ENCODE measurements at regions not wholly inside any gene's neighbourhood (a gene's known extent, or its start where the extent isn't known, plus 50 kb on each side); places are given as distances from the start of the nearest gene placed in this dataset.

DNA sequence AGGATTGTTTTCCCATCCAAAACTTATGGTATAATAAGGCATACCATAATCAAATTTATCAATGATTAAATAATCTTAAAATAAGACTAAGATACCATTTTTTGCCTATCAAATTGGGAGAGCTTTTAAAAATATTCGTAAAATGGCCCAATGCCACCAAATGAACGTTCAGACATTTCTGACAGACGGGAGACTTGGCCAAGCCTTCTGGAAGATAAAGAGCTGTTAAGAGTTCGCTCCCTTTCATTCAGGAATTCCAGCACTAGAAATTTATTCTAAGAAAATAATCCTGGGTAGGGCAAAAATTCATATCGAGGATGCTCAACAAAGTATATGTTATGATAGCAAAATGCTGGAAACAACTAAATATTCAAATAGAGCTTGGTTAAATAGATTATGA, 85.6 kb upstream of the NEO1 start:
- TF ChIP-seq POLR2A (IDR thresholded peaks at IDR 0.05): no peak
- TF ChIP-seq, protein P1, sequence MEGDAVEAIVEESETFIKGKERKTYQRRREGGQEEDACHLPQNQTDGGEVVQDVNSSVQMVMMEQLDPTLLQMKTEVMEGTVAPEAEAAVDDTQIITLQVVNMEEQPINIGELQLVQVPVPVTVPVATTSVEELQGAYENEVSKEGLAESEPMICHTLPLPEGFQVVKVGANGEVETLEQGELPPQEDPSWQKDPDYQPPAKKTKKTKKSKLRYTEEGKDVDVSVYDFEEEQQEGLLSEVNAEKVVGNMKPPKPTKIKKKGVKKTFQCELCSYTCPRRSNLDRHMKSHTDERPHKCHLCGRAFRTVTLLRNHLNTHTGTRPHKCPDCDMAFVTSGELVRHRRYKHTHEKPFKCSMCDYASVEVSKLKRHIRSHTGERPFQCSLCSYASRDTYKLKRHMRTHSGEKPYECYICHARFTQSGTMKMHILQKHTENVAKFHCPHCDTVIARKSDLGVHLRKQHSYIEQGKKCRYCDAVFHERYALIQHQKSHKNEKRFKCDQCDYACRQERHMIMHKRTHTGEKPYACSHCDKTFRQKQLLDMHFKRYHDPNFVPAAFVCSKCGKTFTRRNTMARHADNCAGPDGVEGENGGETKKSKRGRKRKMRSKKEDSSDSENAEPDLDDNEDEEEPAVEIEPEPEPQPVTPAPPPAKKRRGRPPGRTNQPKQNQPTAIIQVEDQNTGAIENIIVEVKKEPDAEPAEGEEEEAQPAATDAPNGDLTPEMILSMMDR (IDR thresholded peaks at IDR 0.05): no peak
